GM18907 (cell line): ENCODE measurements at regions not wholly inside any gene's neighbourhood (a gene's known extent, or its start where the extent isn't known, plus 50 kb on each side); places are given as distances from the start of the nearest gene placed in this dataset.

Experiments
- ATAC-seq: cut with Tn5 transposase; IDR thresholded peaks from one replicate; pipeline ENCODE4 v1.9.1; 2021; ENCODE audit warnings: mild to moderate bottlenecking, moderate library complexity; ENCODE audit not compliant: unreplicated experiment

- ATAC-seq: no peak
These were observed 113.4 kb upstream of the AKIRIN2 start for GRCh38 chr6:87815449-87815848.

- ATAC-seq: no peak
These were observed 106.1 kb upstream of the AKIRIN2 start for GRCh38 chr6:87808005-87808757.

- ATAC-seq: peak; percentile 79
These were observed 105.4 kb upstream of the AKIRIN2 start for GRCh38 chr6:87807475-87807874.

- no peak for ATAC-seq
These were observed 104.6 kb upstream of the AKIRIN2 start for GRCh38 chr6:87806635-87807034.

- no peak for ATAC-seq
These were observed 104.1 kb upstream of the AKIRIN2 start for GRCh38 chr6:87806099-87806498.

- ATAC-seq: no peak
These were observed 101.8 kb upstream of the AKIRIN2 start for GRCh38 chr6:87803791-87804190.

GRCh38 chr6:87799651-87800050 lies 97.6 kb upstream of the AKIRIN2 start:
- ATAC-seq: peak; percentile 36

- peak; percentile 64 for ATAC-seq
These were observed 96.6 kb upstream of the AKIRIN2 start for GRCh38 chr6:87798393-87799278.

- ATAC-seq: no peak
These were observed 93.2 kb upstream of the AKIRIN2 start for GRCh38 chr6:87794922-87795885.

GRCh38 chr6:87793315-87793714 lies 91.3 kb upstream of the AKIRIN2 start:
- no peak for ATAC-seq

GRCh38 chr6:87791982-87792381 lies 89.9 kb upstream of the AKIRIN2 start:
- no peak for ATAC-seq

GRCh38 chr6:87791485-87791884 lies 89.5 kb upstream of the AKIRIN2 start:
- ATAC-seq: no peak

- no peak for ATAC-seq
These were observed 89.0 kb upstream of the AKIRIN2 start for GRCh38 chr6:87791029-87791428.

GRCh38 chr6:87789900-87790290 lies 87.9 kb upstream of the AKIRIN2 start:
- ATAC-seq: no peak

GRCh38 chr6:87789198-87789899 lies 87.3 kb upstream of the AKIRIN2 start:
- no peak for ATAC-seq

GRCh38 chr6:87788141-87788540 lies 86.1 kb upstream of the AKIRIN2 start:
- ATAC-seq: no peak

- no peak for ATAC-seq
These were observed 83.3 kb upstream of the AKIRIN2 start for GRCh38 chr6:87785229-87785862.

GRCh38 chr6:87784690-87785089 lies 82.7 kb upstream of the AKIRIN2 start:
- no peak for ATAC-seq

- ATAC-seq: no peak
These were observed 82.0 kb upstream of the AKIRIN2 start for GRCh38 chr6:87784051-87784450.

- ATAC-seq: no peak
These were observed 77.5 kb upstream of the AKIRIN2 start for GRCh38 chr6:87779542-87779941.
